NK-92 treated with Interleukin-12 subunit alpha and Interleukin-12 subunit beta, amount 100 ng/mL, for 24 hours (cell line): ENCODE measurements at regions not wholly inside any gene's neighbourhood (a gene's known extent, or its start where the extent isn't known, plus 50 kb on each side); places are given as distances from the start of the nearest gene placed in this dataset.
"Not testable (repeated sequence)": the region's sequence is repeated elsewhere in the genome, so short reads cannot be mapped to it uniquely, and the experiment has no call there.

Experiments used
- DNase-seq: peaks from one replicate; lab custom pipeline; 2025; lab: John Stamatoyannopoulos, UW

GRCh38 chr1:145191272-145191675, 50.7 kb downstream of the PPIAL4D start:
- peak; percentile 2 for DNase-seq

GRCh38 chr1:145189543-145190030, 52.4 kb downstream of the PPIAL4D start:
- not testable (repeated sequence) for DNase-seq

GRCh38 chr1:145188869-145189542, 53.0 kb downstream of the PPIAL4D start:
- not testable (repeated sequence) for DNase-seq

- not testable (repeated sequence) for DNase-seq
Observed at GRCh38 chr1:145182606-145183413, 59.2 kb downstream of the PPIAL4D start.

GRCh38 chr1:145176285-145176925, 65.6 kb downstream of the PPIAL4D start:
- not testable (repeated sequence) for DNase-seq

- DNase-seq: not testable (repeated sequence)
Observed at GRCh38 chr1:145174377-145174776, 67.6 kb downstream of the PPIAL4D start.

GRCh38 chr1:145168220-145168848, 72.6 kb downstream of the FAM72D start:
- not testable (repeated sequence) for DNase-seq

GRCh38 chr1:145164360-145164759, 68.6 kb downstream of the FAM72D start:
- not testable (repeated sequence) for DNase-seq
